Suppressor macrophage treated with lipopolysaccharide for 1 hour (primary cell): ENCODE measurements at regions not wholly inside any gene's neighbourhood (a gene's known extent, or its start where the extent isn't known, plus 50 kb on each side); places are given as distances from the start of the nearest gene placed in this dataset.
"Not testable (repeated sequence)": the region's sequence is repeated elsewhere in the genome, so short reads cannot be mapped to it uniquely, and the experiment has no call there.

ENCODE experiments used
- DNase-seq, 3 donors: peaks; one replicate each; pipeline ENCODE4 v3.0.0-alpha.2; 2020 to 2022

- DNase-seq = not testable (repeated sequence)
Measured at GRCh38 chr14:105909828-105910120, 383.4 kb downstream of the TMEM121 start.

GRCh38 chr14:105910426-105910825 is 384.0 kb downstream of the TMEM121 start:
- no peak for DNase-seq

- DNase-seq = no peak
Measured at GRCh38 chr14:105911006-105911847, 384.8 kb downstream of the TMEM121 start.

GRCh38 chr14:105911848-105912292 is 385.5 kb downstream of the TMEM121 start:
- not testable (repeated sequence) for DNase-seq

GRCh38 chr14:105912641-105913180 is 386.3 kb downstream of the TMEM121 start:
- DNase-seq = no peak

GRCh38 chr14:105913221-105913620 is 386.8 kb downstream of the TMEM121 start:
- no peak for DNase-seq

GRCh38 chr14:105913861-105914260 is 387.5 kb downstream of the TMEM121 start:
- DNase-seq = no peak

GRCh38 chr14:105914281-105914680 is 387.9 kb downstream of the TMEM121 start:
- not testable (repeated sequence) for DNase-seq

GRCh38 chr14:105914738-105915385 is 388.5 kb downstream of the TMEM121 start:
- DNase-seq = no peak

- not testable (repeated sequence) for DNase-seq
Measured at GRCh38 chr14:105915546-105915945, 389.2 kb downstream of the TMEM121 start.

- DNase-seq = not testable (repeated sequence)
Measured at GRCh38 chr14:105917136-105917932, 391.0 kb downstream of the TMEM121 start.

- no peak for DNase-seq
Measured at GRCh38 chr14:105917933-105918436, 391.6 kb downstream of the TMEM121 start.

GRCh38 chr14:105918496-105919262 is 392.3 kb downstream of the TMEM121 start:
- DNase-seq = no peak

- no peak for DNase-seq
Measured at GRCh38 chr14:105919458-105920150, 393.2 kb downstream of the TMEM121 start.

- DNase-seq = not testable (repeated sequence)
Measured at GRCh38 chr14:105920151-105920700, 393.8 kb downstream of the TMEM121 start.

- DNase-seq = not testable (repeated sequence)
Measured at GRCh38 chr14:105920803-105921755, 394.7 kb downstream of the TMEM121 start.

GRCh38 chr14:105921781-105922180 is 395.4 kb downstream of the TMEM121 start:
- DNase-seq = not testable (repeated sequence)

GRCh38 chr14:105923520-105924191 is 397.3 kb downstream of the TMEM121 start:
- DNase-seq = not testable (repeated sequence)

GRCh38 chr14:105924951-105925591 is 398.7 kb downstream of the TMEM121 start:
- no peak for DNase-seq
